ENCODE measurements at regions not wholly inside any gene's neighbourhood (a gene's known extent, or its start where the extent isn't known, plus 50 kb on each side); places are given as distances from the start of the nearest gene placed in this dataset.
"Not testable (repeated sequence)": the region's sequence is repeated elsewhere in the genome, so short reads cannot be mapped to it uniquely, and the experiment has no call there.

DNA sequence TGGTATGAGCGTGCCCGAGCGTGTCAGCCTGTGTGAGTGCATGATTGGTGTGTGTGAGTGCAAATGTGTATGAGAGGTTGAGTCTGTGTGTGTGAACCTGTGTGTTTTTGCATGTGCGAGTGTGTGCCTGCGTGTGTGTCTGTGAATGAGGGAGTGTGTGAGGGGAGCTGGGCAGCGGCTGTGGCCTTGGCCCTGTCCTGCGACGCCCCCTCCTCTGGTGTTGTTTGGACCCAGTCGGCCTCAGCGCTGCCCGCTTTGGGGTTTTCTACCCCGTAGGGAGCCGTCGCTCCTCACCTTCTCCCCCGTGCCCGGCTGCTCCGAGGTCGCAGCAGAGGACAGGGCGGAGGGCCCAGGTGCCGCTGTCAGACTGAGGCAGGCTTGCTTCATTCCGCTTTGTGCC, 69.0 kb downstream of the TMEM121 start:
- TF ChIP-seq, protein P1, sequence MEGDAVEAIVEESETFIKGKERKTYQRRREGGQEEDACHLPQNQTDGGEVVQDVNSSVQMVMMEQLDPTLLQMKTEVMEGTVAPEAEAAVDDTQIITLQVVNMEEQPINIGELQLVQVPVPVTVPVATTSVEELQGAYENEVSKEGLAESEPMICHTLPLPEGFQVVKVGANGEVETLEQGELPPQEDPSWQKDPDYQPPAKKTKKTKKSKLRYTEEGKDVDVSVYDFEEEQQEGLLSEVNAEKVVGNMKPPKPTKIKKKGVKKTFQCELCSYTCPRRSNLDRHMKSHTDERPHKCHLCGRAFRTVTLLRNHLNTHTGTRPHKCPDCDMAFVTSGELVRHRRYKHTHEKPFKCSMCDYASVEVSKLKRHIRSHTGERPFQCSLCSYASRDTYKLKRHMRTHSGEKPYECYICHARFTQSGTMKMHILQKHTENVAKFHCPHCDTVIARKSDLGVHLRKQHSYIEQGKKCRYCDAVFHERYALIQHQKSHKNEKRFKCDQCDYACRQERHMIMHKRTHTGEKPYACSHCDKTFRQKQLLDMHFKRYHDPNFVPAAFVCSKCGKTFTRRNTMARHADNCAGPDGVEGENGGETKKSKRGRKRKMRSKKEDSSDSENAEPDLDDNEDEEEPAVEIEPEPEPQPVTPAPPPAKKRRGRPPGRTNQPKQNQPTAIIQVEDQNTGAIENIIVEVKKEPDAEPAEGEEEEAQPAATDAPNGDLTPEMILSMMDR (IDR thresholded peaks at IDR 0.05): not testable (repeated sequence)
- TF ChIP-seq EZH2 (IDR thresholded peaks at IDR 0.05; ENCODE audit: borderline replicate concordance, insufficient read depth, low read depth, low read length, poor library complexity, severe bottlenecking): not testable (repeated sequence)
